GM18508 (cell line): ENCODE measurements at regions not wholly inside any gene's neighbourhood (a gene's known extent, or its start where the extent isn't known, plus 50 kb on each side); places are given as distances from the start of the nearest gene placed in this dataset.

Experiments used
- ATAC-seq: cut with Tn5 transposase; IDR thresholded peaks from one replicate; pipeline ENCODE4 v1.9.1; 2021; ENCODE audit warnings: moderate number of reproducible peaks; ENCODE audit not compliant: insufficient read depth, unreplicated experiment

DNA sequence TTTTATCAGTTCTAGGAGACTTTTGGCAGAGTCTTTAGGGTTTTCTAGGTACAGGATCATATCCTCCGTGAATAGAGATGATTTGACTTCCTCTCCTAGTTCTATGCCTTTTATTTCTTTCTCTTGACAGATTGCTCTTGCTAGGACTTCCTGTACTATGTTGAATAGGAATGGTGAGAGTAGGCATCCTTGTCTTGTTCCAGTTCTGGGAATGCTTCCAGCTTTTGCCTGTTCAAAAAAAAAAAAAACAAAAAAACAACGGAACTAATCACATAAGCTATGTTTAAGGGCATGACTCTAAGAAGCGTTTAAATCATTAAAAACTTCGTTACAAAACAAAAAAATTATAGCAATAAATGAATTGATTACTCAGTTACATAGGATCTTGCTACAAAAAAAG is 145.7 kb downstream of the NUP35 start:
- ATAC-seq: no peak

DNA sequence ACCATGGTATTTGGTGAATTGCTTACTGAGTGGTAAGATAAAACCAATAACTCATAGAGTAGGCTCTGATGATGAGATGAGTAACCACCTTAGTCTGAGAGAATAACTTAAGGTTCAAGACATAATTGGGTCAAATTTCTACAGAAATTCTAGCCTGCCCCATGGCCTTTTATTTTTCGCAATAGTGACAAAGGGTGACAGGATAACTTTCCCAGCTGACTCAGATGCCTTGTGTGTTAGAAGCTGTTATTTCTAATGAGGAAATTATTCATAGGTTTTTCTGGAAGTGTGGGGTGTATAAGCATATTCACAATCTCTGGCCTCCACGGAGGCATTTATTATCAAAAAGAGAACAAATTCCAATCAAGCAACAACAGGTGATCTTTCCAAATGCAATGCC is 159.0 kb downstream of the NUP35 start:
- no peak for ATAC-seq

DNA sequence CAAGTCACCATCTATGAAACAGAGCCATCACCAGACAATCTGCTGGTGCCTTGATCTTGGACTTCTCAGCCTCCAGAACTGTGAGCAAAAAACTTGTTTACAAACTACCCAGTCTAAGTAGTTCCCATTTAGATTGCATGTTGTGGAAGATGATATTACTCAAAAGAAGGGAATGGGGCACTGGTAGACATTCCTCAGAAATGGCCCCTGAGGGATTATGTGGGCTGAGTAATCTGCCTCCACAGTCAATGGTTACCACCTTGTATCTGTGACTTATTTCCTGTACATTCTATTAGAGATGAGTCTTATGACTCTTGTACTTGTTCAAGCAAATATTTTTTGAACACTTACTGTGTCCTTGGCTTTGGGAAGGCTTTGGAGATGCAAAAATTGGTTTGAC is 160.4 kb downstream of the NUP35 start:
- no peak for ATAC-seq

DNA sequence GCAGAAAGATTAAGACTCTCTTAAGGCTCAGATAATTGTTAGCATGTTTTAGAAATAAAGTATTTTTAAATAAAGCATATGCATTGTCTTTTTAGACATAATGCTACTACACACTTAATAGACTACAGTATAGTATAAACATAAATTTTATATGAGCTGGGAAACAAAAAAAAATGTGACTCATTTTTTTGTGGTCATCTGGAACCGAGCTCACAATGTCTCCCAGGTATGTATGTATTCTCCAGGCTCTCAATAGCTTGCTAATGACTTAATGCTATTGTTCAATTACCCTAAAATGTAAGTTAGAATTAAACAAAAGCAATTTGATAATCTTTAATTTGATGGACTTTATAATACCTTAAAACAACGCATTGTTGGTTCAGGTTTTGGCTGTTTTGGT is 167.2 kb downstream of the NUP35 start:
- no peak for ATAC-seq

DNA sequence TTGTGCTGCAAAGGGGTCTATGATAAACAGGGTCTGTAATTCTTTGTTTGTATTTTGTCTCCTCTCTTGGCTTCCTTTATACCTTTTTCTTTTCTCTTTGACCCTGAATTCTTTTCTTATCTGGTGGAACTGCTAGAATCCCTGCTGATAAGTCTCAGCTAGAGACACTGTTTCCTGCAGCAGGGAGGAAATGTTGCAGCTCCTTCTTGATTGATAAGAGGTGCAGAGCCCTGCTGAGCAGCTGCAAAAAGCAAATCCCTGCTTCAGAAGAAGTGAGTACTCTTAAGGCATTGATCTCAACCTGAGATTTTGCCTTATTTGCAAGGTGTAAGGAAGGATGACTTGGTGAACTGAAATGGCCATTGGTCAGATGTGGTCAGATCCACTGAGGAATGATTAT is 167.8 kb downstream of the NUP35 start:
- ATAC-seq: no peak

DNA sequence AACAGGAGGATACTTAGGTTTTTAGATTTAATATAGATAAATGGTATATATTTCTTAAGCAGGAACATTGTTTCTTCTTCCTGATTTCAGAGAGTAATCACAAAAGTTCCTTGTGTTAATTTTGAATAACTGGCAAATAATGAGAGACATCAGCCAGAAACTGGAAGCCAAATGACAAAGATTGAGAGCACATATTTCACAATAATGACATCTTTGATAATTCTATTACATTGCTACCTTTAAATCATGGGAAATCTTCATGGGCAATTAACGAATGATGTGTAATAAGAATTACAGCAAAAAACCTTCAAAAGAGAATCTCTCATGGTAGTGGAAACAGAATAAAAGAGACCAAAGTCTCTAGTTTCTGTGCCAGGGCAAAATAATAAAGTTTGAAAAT is 215.1 kb downstream of the NUP35 start:
- no peak for ATAC-seq

DNA sequence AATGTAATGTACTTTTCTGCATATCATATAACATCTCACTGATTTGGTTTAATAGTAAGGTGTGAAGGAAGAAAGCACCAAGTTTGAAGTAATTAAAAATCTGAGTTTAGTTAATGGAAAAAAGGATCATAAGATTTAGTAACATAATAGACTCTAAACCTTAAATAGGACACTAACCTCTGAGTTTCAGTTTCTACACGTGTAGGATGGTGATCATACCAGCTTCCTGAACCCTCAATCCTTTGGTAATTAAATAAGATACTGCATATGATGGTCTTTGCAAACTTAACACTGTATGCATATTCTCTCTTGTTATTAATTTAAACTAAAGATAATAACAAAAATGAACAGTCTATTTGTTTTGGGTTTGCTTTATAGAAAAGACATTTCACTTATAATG is 216.8 kb downstream of the NUP35 start:
- no peak for ATAC-seq

DNA sequence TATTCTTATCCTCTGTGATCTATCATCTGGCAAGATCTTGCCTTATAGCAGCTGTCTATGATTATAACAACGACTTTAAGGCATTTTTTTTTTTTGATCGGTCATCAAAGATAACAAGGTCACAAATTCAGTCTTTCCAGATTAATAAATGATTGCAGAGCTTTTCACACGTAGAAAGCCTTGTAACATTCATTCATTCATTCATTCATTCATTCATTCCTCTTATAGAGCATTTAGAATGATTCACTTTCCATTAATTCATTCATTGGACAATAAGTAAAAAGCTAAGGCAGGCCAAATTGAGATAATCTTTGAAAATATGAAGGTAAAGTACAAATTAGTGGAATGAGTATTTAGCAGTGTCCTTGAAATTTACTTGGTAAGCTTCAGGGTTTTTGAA is 223.7 kb downstream of the NUP35 start:
- no peak for ATAC-seq

DNA sequence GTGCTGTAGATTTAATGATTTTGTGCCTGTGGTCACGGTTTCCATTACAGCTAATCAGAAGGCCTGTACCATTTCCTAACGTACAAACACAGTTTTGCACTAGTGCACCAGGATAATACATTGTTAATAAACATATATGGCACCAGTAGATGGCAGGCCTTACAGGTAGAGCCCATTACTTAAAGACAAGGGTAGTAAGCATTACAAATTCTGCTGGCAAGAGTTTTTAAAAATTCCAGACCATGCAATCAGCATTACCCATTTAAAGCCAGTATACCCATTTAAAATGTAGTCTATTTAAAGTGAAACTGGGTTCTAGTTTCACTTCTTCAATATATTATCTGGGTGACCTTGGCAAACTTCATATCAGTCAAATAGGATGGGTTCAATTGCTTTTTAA is 224.2 kb downstream of the NUP35 start:
- ATAC-seq: peak; percentile 69

DNA sequence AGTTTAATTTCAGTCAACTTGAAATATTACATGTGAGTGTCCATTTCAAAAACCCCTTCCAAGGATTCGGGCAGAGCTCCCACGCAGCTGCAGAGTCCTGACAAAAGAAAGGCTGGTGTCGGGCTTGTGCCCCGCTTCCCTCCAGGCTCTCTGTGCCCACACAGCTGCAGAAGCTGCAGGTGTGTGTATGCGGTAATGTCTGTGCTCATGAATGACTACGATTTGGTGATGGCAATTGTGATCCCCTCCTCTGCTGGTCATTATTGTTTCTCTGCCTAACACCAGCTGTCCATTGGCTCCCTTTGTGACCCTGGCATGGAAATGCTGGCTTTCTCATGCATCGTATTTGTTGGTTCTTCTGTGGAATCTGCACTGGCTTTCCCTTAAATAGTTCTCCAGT is 224.8 kb downstream of the NUP35 start:
- no peak for ATAC-seq

DNA sequence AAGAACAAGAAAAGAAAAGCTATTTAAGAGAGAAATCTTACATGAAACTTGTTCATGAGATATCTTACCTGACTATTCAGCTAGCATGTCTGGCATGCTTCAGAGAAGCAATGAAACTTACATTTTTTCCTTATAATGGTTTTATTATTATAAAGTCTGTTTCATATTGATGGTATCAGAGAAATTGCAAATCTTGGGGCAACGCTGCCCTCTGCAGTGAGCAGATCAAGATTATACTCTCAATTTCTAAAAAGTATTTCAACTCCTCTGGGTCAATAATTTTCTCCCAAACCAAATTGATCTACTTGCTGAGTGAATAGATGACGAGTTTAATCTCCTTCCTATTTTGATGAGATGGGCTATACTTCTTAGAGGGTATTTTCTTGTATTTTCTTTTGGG is 235.6 kb downstream of the NUP35 start:
- no peak for ATAC-seq

DNA sequence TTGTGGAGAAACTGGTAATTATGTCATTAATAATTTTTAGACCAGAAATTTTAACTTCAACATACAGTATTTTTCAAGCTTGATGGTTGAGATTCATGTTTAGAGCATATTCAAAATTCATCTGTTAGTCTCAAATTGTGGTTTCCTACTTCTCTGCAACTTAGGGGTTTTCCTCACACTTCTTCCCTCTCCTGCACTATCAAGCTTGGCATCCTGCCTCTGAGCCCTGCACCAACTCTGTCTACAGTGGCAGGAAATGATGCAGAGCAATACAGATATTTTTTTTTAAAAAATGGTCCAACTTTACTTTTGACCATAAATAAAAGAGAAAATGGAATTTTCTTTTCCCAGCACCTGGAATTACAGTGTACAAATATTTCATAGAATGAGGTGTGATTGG is 247.3 kb downstream of the NUP35 start:
- no peak for ATAC-seq

DNA sequence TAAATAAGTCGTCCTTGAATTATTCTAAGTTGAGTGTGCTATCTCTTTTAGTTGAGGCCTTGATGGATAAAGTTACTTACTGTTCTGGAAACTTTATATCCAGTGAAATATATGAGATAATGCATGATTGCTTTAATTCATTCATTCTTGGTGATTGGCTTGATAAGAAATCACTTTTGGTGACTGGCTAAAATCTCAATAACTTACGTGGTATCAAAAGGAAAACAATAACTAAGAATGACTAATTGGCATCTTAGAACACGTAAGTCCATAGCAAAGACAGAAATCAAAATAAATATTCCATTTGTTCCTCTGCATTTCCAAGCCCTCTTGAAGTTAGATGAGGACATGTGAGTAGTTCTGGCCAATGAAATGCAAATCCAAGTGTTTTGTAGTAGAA is 251.6 kb downstream of the NUP35 start:
- no peak for ATAC-seq

DNA sequence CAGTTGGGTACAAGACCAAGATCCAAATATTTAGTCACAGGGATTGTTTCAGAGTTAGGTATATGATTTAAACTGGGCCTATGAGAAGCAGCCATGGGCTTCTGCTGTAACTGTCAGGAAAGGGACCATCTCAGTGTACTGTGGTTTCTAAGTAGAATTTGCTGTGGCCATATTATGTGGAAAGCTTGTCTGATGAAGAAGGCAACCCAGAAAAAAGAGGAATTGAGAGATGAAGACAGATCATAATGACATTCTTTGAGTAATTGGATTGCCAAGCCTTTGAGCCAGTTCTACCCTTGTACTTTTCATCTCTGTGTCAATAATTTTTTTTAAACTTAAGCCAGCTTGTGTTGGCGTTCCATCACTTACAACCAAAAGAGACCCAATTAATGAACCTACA is 259.6 kb downstream of the NUP35 start:
- ATAC-seq: peak; percentile 52

DNA sequence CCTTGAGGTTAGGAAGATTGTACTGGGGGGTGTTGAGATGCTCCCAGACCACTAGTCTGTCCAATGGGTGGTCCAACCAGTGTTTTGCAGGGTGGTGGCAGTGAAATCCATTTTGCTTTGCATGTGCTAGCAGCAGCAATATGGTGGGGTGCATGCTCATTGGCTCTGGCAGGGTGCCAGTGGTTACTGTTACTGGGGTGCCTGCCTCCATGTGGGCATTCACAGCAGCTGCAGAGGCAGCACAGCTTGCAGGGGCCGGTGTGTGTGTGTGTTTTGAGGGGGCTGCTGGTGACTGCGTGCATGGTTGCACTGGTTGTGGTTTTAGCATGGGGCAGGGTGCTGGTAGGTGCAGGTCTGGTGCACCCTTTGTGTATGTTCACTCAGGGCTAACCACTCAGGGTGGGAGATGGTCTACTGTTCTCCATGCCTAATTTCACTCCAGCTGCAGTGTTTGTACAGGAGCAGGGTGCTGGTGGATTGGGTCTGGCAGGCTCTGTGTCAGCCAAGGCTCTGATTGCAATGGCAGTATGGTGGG is 265.4 kb downstream of the NUP35 start:
- no peak for ATAC-seq

DNA sequence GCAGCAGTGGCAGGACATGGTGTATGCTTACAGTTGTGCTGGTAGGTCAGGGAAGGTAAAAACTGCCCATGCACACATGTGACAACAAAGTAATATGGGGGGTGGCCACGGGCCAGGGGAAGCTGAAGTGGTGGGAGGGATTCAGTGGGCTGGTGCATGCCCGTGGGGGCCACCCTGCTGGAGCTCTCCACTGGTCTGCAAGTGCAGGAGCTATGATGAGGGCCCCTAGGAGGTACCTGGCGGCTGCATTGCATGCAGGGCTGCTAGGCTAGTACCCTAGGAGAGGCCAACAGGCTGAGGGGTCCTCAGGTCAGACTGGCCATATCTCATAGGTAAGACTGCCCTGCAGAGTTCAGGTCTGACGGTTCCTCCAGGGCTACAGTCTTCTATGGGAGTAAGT is 265.9 kb downstream of the NUP35 start:
- ATAC-seq: no peak

DNA sequence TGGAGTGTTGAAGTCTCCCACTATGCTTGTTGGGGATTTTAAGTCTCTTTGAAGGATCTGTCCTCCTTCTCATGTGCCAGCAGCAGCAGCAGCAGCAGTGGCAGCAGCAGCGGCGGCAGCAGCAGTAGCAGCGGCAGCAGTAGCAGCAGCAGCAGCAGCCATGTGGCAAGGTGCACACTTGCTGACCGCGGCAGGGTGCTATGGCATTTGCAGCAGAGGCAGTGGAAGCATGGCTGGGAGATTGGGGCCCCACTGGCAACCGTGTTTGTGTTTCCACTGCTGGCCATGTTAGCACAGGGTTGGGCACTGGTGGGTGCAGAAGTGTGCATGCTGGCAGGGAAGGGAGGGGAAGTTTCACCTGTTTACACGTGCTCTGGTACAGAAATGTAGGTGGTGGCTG is 280.1 kb downstream of the NUP35 start:
- no peak for ATAC-seq

DNA sequence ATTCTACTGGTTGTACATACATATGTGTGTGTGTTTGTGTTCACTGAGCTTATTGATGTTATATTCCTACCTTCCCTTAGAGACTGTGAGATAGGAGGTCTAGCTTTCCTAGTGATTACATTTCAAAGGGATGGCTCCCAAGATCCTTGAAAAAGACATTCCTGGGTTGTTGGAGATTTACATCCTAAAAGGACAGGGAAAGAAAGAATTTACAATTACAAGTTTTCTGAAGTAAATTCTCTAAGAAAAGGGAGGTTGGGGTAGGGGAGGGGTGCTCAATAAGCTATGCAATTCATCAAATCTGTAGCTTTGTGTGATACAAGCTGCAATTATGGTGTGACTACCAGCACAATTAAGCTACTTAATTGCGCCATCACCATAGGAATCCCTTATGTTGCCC is 284.3 kb downstream of the NUP35 start:
- no peak for ATAC-seq

DNA sequence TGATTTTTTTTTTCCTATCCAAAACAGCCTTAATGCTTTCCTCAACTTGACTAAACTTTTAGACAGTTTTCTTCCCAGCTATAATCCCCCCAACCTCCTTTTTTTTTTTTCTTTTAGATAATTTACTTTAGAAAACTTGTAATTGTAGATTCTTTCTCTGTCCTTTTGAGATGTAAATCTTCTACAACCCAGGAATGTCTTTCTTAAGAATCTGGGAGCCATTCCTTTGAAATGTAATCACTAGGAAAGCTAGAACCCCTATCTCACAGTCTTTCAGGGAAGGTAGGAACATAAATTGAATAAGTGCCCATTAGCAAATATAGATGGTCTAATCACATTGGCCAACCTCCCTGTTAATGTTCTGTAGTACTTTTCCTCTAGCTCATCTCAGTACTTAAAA is 285.4 kb downstream of the NUP35 start:
- no peak for ATAC-seq

DNA sequence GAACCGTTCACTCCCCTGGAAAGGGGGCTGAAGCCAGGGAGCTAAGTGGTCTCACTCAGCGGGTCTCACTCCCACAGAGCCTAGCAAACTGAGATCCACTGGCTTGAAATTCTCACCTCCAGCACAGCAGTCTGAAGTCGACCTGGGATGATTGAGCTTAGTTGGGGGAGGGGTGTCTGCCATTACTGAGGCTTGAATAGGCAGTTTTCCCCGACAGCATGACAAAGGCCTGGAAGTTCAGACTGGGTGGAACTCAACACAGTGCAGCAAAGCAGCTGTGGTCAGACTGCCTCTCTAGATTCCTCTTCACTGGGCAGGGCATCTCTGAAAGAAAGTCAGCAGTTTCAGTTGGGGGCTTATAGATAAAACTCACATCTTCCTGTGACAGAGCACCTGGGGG is 292.5 kb downstream of the NUP35 start:
- ATAC-seq: no peak

DNA sequence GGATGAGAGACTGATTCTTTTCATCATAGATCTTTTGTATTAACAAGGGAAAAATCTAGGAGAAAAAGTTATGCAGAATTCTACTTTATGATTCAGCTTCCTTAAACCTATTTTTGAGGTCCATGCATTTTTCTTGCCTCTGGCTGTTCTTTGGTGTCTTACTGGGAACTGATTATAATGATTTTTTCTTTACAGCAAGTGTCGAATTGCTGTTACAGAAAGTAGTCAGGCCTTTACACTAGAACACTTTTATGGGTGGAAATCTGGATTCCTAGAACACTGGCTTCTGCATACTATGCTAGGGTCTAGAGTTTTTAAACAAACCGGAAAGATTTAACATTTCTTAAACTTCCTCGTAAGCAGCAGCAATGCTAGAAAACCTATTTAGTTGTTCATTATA is 302.6 kb downstream of the NUP35 start:
- ATAC-seq: no peak

DNA sequence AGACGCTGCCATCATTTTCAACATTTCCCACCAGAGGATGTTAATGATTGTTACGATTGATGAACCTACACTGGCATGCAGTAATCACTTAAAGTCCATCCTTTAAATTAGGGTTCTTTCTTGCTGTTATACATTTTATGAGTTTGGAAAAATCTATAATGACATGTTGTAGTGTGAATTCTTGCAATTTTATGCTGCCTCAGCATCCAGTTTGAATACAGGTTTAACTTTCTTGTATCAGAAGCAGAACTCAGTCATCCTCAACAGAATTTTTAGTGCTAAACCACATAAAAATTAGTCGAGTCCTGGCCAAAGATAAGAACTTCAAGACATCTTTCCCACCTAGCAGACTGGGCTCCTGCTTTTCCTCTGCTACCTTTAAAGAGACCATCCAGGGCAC is 303.3 kb downstream of the NUP35 start:
- no peak for ATAC-seq

DNA sequence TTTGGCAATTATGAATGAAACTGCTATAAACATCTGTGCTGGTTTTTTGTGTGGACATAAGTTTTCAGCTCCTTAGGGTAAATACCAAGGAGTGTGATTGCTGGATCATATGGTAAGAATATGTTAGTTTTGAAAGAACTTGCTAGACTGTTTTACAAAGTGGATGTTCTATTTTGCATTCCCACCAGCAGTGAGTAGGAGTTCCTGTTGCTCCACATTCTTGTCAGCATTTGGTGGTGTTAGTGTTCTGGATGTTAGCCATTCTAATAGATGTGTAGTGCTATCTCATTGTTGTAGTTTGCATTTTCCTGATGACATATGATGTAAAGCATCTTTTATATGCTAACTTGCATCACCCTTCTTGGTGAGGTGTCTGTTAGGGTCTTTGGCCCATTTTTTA is 304.6 kb downstream of the NUP35 start:
- ATAC-seq: no peak
